ENCODE measurements at regions not wholly inside any gene's neighbourhood (a gene's known extent, or its start where the extent isn't known, plus 50 kb on each side); places are given as distances from the start of the nearest gene placed in this dataset.

GRCh38 chr10:128957221-128957620 is 509.8 kb upstream of the MGMT start:
- intact Hi-C loops (cut with DNase I): no loop called here
- 48% methylated on average over 2 of the region's 4 CpGs for WGBS (ENCODE audit: insufficient coverage, low coverage, low lambda C conversion rate, missing lambda C conversion rate)
- TF ChIP-seq CTCF (IDR thresholded peaks at IDR 0.05) (no peak), POLR2A (IDR thresholded peaks at IDR 0.05) (no peak)

GRCh38 chr10:128958834-128959690 is 508.0 kb upstream of the MGMT start:
- Histone ChIP-seq H3K4me3 (no peak overlapping the region), H3K27me3 (no peaks in the 10 kb centered on the region), H3K36me3 (no peaks in the 10 kb centered on the region), H3K4me1 (no peaks in the 10 kb centered on the region), H3K9me3 (no peaks in the 10 kb centered on the region), H3K27ac (no peak overlapping the region)
- no peak for TF ChIP-seq CTCF (IDR thresholded peaks at IDR 0.05)
- TF ChIP-seq POLR2A (IDR thresholded peaks at IDR 0.05): no peak
- ATAC-seq (no peak), DNase-seq (no peak)
- WGBS (ENCODE audit: insufficient coverage, low coverage, low lambda C conversion rate, missing lambda C conversion rate): 70% methylated on average over 21 of the region's 39 CpGs
- intact Hi-C loops (cut with DNase I): no loop called here

More at GRCh38 chr10:128957221-128957620, 509.8 kb upstream of the MGMT start:
- H3K4me3 ChIP-seq: no peak overlapping the region
- DNase-seq (no peak), ATAC-seq (no peak)
- no peaks in the 10 kb centered on the region for H3K4me1 ChIP-seq
- no peaks in the 10 kb centered on the region for H3K9me3 ChIP-seq
- no peaks in the 10 kb centered on the region for H3K36me3 ChIP-seq
- H3K27me3 ChIP-seq: no peaks in the 10 kb centered on the region
- no peak overlapping the region for H3K27ac ChIP-seq

- DNase-seq: no peak
These were observed 507.3 kb upstream of the MGMT start for GRCh38 chr10:128959746-128960145.

GRCh38 chr10:128960517-128960916 is 506.5 kb upstream of the MGMT start:
- H3K4me3 ChIP-seq: no peak overlapping the region
- no peaks in the 10 kb centered on the region for H3K27me3 ChIP-seq
- no peak for ATAC-seq
- DNase-seq: no peak
- WGBS (ENCODE audit: insufficient coverage, low coverage, low lambda C conversion rate, missing lambda C conversion rate): 44% methylated on average over 8 of the region's 8 CpGs
- H3K9me3 ChIP-seq: no peaks in the 10 kb centered on the region
- H3K36me3 ChIP-seq: no peaks in the 10 kb centered on the region
- H3K27ac ChIP-seq: no peak overlapping the region
- no peak for TF ChIP-seq POLR2A (IDR thresholded peaks at IDR 0.05)
- no peak for TF ChIP-seq CTCF (IDR thresholded peaks at IDR 0.05)
- intact Hi-C loops (cut with DNase I): no loop called here
- no peaks in the 10 kb centered on the region for H3K4me1 ChIP-seq

More at GRCh38 chr10:128959746-128960145, 507.3 kb upstream of the MGMT start:
- Histone ChIP-seq H3K27ac (no peak overlapping the region), H3K36me3 (no peaks in the 10 kb centered on the region), H3K4me1 (no peaks in the 10 kb centered on the region), H3K4me3 (no peak overlapping the region), H3K27me3 (no peaks in the 10 kb centered on the region), H3K9me3 (no peaks in the 10 kb centered on the region)
- ATAC-seq: no peak
- intact Hi-C loops (cut with DNase I): no loop called here
- 62% methylated on average over 7 of the region's 7 CpGs for WGBS (ENCODE audit: insufficient coverage, low coverage, low lambda C conversion rate, missing lambda C conversion rate)
- no peak for TF ChIP-seq CTCF (IDR thresholded peaks at IDR 0.05)
- no peak for TF ChIP-seq POLR2A (IDR thresholded peaks at IDR 0.05)
